Memory B cell (primary cell): ENCODE measurements at regions not wholly inside any gene's neighbourhood (a gene's known extent, or its start where the extent isn't known, plus 50 kb on each side); places are given as distances from the start of the nearest gene placed in this dataset.
"Not testable (repeated sequence)": the region's sequence is repeated elsewhere in the genome, so short reads cannot be mapped to it uniquely, and the experiment has no call there.

Experiments
- ATAC-seq: fragments of 150-1000 bp; cut with Tn5 transposase; 2 replicates; pipeline ENCODE4 v1.10.0; 2021; ENCODE audit warnings: low read depth, mild to moderate bottlenecking, moderate library complexity
- DNase-seq, 2 donors: peaks; one replicate each; pipeline ENCODE4 v3.0.0; 2022; ENCODE audit warnings: low spot score in 2 of 2
- H3K27ac Mint-ChIP-seq: one replicate; pipeline ENCODE4 v1.8.0; 2022; ENCODE audit warnings: mild to moderate bottlenecking, moderate library complexity, mixed read lengths
- H3K27me3 Mint-ChIP-seq: one replicate; pipeline ENCODE4 v1.8.0; 2022; ENCODE audit warnings: mixed read lengths
- H3K36me3 Mint-ChIP-seq: one replicate; pipeline ENCODE4 v1.8.0; 2022; ENCODE audit warnings: mild to moderate bottlenecking, mixed read lengths
- H3K4me1 Mint-ChIP-seq: one replicate; pipeline ENCODE4 v1.8.0; 2022; ENCODE audit warnings: mixed read lengths
- H3K4me3 Mint-ChIP-seq: one replicate; pipeline ENCODE4 v1.8.0; 2022; ENCODE audit warnings: mild to moderate bottlenecking, moderate library complexity, mixed read lengths
- H3K9me3 Mint-ChIP-seq: one replicate; pipeline ENCODE4 v1.8.0; 2022; ENCODE audit warnings: mixed read lengths

DNA sequence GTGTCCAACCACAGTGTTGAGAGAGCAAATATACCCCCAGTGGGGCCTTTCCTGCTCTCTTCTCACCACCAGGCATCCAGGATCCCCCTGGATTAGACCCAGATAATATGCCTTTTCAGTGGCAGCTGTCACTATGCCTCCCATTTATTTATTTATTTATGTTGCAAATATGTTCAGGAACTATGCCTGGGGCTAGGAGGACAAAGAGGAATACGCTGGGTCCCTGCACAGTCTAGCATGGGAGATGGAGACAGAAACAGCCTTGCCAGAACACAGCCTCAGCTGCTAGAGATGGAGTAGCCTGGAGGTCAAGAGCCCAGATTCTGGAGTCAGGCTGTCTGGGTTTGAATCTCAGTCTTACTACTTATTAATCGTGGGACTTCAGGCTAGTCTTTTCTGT lies 74.6 kb upstream of the LRFN2 start:
- Mint-ChIP-seq H3K27ac (no peak overlapping the region), H3K36me3 (no peaks in the 10 kb centered on the region), H3K4me3 (no peak overlapping the region), H3K27me3 (peaks cover 6% of the 10 kb centered on the region), H3K9me3 (peaks cover 10% of the 10 kb centered on the region), H3K4me1 (no peaks in the 10 kb centered on the region)
- ATAC-seq = no peak
- no peak for DNase-seq

- not testable (repeated sequence) for H3K27me3 Mint-ChIP-seq, H3K4me3 Mint-ChIP-seq, H3K36me3 Mint-ChIP-seq, DNase-seq, H3K4me1 Mint-ChIP-seq, H3K27ac Mint-ChIP-seq, H3K9me3 Mint-ChIP-seq, ATAC-seq
These were observed 69.6 kb upstream of the LRFN2 start for GRCh38 chr6:40656772-40657171.

- H3K4me3 Mint-ChIP-seq = no peak overlapping the region
- H3K27me3 Mint-ChIP-seq = peaks cover 6% of the 10 kb centered on the region
- no peak overlapping the region for H3K27ac Mint-ChIP-seq
- DNase-seq (no peak), ATAC-seq (no peak)
- H3K4me1 Mint-ChIP-seq = no peaks in the 10 kb centered on the region
- no peaks in the 10 kb centered on the region for H3K36me3 Mint-ChIP-seq
- no peaks in the 10 kb centered on the region for H3K9me3 Mint-ChIP-seq
These were observed 67.7 kb upstream of the LRFN2 start for GRCh38 chr6:40654828-40655227.

GRCh38 chr6:40645043-40645442 lies 57.9 kb upstream of the LRFN2 start:
- no peaks in the 10 kb centered on the region for H3K36me3 Mint-ChIP-seq
- H3K4me3 Mint-ChIP-seq = no peak overlapping the region
- H3K27me3 Mint-ChIP-seq = peaks cover 29% of the 10 kb centered on the region
- no peaks in the 10 kb centered on the region for H3K9me3 Mint-ChIP-seq
- no peak overlapping the region for H3K27ac Mint-ChIP-seq
- ATAC-seq = no peak
- no peaks in the 10 kb centered on the region for H3K4me1 Mint-ChIP-seq
- DNase-seq = no peak

- no peaks in the 10 kb centered on the region for H3K9me3 Mint-ChIP-seq
These were observed 55.7 kb upstream of the LRFN2 start for GRCh38 chr6:40642837-40643236.

DNA sequence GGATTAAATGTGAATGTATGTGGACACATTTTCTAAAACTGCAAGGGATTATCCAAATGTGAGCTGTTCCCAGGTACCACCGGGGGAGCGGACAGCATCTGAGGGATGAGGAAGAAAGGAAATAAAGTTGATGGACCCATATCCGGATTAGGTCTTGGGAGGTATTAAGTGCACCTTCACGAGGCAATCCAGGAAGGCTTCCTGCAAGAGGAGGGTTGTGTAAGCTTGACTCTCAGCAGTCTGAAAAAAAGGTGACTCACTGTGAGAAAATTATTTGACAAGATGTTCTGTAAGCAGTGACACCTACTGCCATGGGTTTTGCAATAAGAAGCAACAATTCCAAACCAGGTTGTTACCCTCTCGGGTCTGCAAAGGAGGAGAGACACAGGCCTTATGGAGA lies 55.0 kb upstream of the LRFN2 start:
- no peak for DNase-seq
- H3K4me1 Mint-ChIP-seq = no peaks in the 10 kb centered on the region
- peaks cover 16% of the 10 kb centered on the region for H3K27me3 Mint-ChIP-seq
- H3K27ac Mint-ChIP-seq = no peak overlapping the region
- H3K9me3 Mint-ChIP-seq = no peaks in the 10 kb centered on the region
- ATAC-seq = no peak
- H3K4me3 Mint-ChIP-seq = no peak overlapping the region
- H3K36me3 Mint-ChIP-seq = no peaks in the 10 kb centered on the region

More at GRCh38 chr6:40642837-40643236, 55.7 kb upstream of the LRFN2 start:
- H3K4me3 Mint-ChIP-seq = no peak overlapping the region
- H3K4me1 Mint-ChIP-seq = no peaks in the 10 kb centered on the region
- H3K27me3 Mint-ChIP-seq = peaks cover 19% of the 10 kb centered on the region
- no peaks in the 10 kb centered on the region for H3K36me3 Mint-ChIP-seq
- no peak overlapping the region for H3K27ac Mint-ChIP-seq
- ATAC-seq (no peak), DNase-seq (no peak)

GRCh38 chr6:40640599-40641227 lies 53.5 kb upstream of the LRFN2 start:
- no peaks in the 10 kb centered on the region for H3K36me3 Mint-ChIP-seq
- no peak for DNase-seq
- H3K9me3 Mint-ChIP-seq = no peaks in the 10 kb centered on the region
- no peaks in the 10 kb centered on the region for H3K4me1 Mint-ChIP-seq
- H3K27ac Mint-ChIP-seq = no peak overlapping the region
- H3K4me3 Mint-ChIP-seq = no peak overlapping the region
- no peak for ATAC-seq
- H3K27me3 Mint-ChIP-seq = peaks cover 16% of the 10 kb centered on the region
